ENCODE measurements at regions not wholly inside any gene's neighbourhood (a gene's known extent, or its start where the extent isn't known, plus 50 kb on each side); places are given as distances from the start of the nearest gene placed in this dataset.

DNA sequence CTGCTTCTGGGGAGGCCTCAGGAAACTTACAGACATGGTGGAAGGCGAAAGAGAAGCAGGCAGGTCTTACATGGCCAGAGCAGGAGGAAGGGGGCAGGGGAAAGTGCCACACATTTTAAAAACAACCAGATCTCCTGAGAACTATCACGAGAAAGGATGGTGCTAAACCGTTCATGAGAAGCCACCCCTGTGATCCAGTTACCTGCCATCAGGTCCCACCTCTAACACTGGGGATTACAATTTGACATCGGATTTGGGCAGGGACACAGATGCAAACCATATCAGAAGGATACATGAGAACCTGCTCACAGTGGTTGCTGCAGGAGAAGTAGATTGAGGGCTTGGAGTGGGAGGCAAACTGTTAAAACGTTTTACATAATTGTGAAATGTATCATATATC is 152.2 kb downstream of the ADAMTS15 start:
- FAIRE-seq (no peak), DNase-seq (no peak), ATAC-seq (no peak)
- Histone ChIP-seq H3K27ac (peak overlapping the region in 1 of 4 donors; percentile 22), H3K4me3 (no peak overlapping the region), H3K9me3 (no peaks in the 10 kb centered on the region), H3K4me1 (no peaks in the 10 kb centered on the region), H3K36me3 (no peaks in the 10 kb centered on the region), H3K27me3 (no peaks in the 10 kb centered on the region)
- intact Hi-C loops (cut with DNase I), result no loop called here
- 71 to 77% methylated on average over 5 of the region's 5 CpGs for WGBS, 2 donors
- TF ChIP-seq, protein P1, sequence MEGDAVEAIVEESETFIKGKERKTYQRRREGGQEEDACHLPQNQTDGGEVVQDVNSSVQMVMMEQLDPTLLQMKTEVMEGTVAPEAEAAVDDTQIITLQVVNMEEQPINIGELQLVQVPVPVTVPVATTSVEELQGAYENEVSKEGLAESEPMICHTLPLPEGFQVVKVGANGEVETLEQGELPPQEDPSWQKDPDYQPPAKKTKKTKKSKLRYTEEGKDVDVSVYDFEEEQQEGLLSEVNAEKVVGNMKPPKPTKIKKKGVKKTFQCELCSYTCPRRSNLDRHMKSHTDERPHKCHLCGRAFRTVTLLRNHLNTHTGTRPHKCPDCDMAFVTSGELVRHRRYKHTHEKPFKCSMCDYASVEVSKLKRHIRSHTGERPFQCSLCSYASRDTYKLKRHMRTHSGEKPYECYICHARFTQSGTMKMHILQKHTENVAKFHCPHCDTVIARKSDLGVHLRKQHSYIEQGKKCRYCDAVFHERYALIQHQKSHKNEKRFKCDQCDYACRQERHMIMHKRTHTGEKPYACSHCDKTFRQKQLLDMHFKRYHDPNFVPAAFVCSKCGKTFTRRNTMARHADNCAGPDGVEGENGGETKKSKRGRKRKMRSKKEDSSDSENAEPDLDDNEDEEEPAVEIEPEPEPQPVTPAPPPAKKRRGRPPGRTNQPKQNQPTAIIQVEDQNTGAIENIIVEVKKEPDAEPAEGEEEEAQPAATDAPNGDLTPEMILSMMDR (IDR thresholded peaks at IDR 0.05), result no peak

DNA sequence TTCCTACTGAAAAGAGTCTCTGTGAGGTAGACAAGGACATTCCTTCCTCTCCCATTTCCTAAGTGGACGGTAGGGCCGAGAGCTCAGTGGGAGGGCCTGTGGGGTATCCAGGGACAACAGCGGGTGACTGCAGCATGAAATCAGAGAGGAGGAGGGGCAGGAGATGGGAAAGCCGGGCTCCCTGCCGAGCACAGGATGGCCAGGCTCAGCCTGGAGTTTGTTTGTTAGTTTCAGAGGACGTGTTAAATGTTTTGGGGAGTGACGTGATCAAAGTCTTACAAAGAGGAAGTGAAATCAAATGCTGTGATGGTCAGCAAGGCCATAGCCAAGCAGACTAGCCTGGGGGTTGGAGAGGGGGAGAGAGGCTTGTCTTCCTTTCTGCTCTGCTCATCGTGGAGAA is 152.7 kb downstream of the ADAMTS15 start:
- intact Hi-C loops (cut with DNase I), result no loop called here
- DNase-seq (peak in 1 of 6 donors; percentile 28), FAIRE-seq (no peak), ATAC-seq (peak; percentile 32 to 82 (median 78))
- WGBS, 2 donors, result 52 to 53% methylated on average over 8 of the region's 8 CpGs
- H3K27ac ChIP-seq, result peak overlapping the region in 1 of 4 donors; percentile 22
- TF ChIP-seq, protein P1 (IDR thresholded peaks at IDR 0.05), result no peak
- no peaks in the 10 kb centered on the region for H3K36me3 ChIP-seq
- H3K27me3 ChIP-seq, result no peaks in the 10 kb centered on the region
- H3K4me1 ChIP-seq, result no peaks in the 10 kb centered on the region
- no peaks in the 10 kb centered on the region for H3K9me3 ChIP-seq
- H3K4me3 ChIP-seq, result no peak overlapping the region

DNA sequence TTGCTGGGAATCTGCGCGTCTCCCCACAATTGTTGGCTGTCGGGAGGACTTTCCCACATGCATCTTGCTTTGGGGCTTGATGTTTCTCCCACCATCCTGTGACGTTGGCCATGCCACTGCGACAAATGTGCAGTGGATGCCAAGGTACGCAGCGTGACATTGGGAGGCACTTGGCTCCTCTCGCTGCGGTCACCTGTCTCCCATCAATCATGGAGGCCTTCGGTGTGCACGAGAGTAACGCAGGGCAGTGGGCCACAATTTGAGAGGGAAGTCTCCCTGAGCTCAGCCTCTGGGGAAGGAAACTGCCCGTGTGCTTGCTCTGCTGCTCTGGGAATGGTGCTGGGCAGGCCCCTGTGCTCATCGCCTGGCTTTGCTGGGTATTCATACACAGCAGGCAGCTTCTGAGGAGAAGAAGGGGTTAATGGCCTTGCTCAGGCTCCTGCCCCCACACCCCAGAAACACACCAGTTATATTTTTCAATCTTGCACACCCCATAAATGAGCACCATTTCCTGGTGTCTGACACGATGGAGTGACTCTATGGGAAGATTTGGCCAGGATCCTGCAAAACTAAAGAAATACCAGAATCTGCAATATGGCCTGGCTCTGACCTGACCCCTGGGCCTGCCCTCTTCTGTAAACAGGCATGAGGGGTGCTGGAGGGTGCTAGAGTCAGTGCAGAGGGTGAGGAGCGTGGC is 153.5 kb downstream of the ADAMTS15 start:
- 92 to 94% methylated on average over 16 of the region's 16 CpGs for WGBS, 2 donors
- intact Hi-C loops (cut with DNase I), result no loop called here
- ATAC-seq (no peak), DNase-seq (no peak), FAIRE-seq (no peak)
- Histone ChIP-seq H3K9me3 (no peaks in the 10 kb centered on the region), H3K27me3 (no peaks in the 10 kb centered on the region), H3K4me3 (no peak overlapping the region), H3K27ac (no peak overlapping the region), H3K4me1 (no peaks in the 10 kb centered on the region), H3K36me3 (no peaks in the 10 kb centered on the region)
- TF ChIP-seq, protein P1 (IDR thresholded peaks at IDR 0.05), result no peak

DNA sequence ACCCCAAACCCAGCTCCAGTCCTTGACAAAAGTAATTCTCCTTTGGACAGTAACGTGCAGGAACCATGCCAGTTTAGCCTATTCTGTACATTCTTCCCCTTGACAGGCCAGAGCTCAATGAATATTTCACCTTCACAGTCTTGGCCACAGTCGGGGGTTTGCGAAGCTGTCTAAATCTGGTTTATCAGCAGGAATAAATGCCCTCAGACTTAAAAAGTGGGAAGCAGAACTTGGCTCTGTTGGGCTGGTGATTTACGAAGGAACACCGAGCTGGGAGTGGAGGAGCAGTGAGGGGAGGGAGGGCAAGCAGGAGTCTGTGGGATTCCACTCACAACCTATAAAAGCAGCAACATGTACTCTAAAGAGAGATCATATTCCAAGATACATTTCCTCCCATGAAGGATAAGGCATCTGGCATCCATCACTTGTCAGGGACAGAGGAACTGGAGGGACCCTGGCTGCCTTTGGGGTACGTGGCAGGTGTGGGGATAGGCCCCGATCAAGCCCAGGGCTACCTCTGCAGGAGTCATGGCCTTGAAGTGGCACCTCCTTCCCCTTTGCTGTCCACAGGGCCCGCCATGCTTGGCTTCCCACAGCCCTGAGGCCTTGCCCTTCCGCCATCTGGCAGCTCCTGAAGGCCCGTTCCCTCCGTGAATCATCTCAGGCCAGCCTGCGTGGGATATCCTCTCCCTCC is 154.3 kb downstream of the ADAMTS15 start:
- 70% methylated on average over 11 to 12 of the region's 12 CpGs for WGBS, 2 donors
- DNase-seq (peak in 1 of 6 donors; percentile 47), ATAC-seq (peak in 3 of 4 donors; percentile 12 to 61 (median 47)), FAIRE-seq (no peak)
- no peaks in the 10 kb centered on the region for H3K4me1 ChIP-seq
- intact Hi-C loops (cut with DNase I), result no loop called here
- no peaks in the 10 kb centered on the region for H3K27me3 ChIP-seq
- no peak overlapping the region for H3K4me3 ChIP-seq
- no peaks in the 10 kb centered on the region for H3K9me3 ChIP-seq
- TF ChIP-seq, protein P1 (IDR thresholded peaks at IDR 0.05), result no peak
- no peak overlapping the region for H3K27ac ChIP-seq
- no peaks in the 10 kb centered on the region for H3K36me3 ChIP-seq
